ENCODE measurements at regions not wholly inside any gene's neighbourhood (a gene's known extent, or its start where the extent isn't known, plus 50 kb on each side); places are given as distances from the start of the nearest gene placed in this dataset.
"Not testable (repeated sequence)": the region's sequence is repeated elsewhere in the genome, so short reads cannot be mapped to it uniquely, and the experiment has no call there.

GRCh38 chr3:147333098-147333497 lies 73.2 kb downstream of the ZIC4 start:
- DNase-seq (ENCODE audit: low spot score), result no peak

- DNase-seq (ENCODE audit: low spot score), result no peak
Measured at GRCh38 chr3:147328711-147329110, 77.6 kb downstream of the ZIC4 start.

- DNase-seq (ENCODE audit: low spot score), result no peak
Measured at GRCh38 chr3:147324356-147324755, 82.0 kb downstream of the ZIC4 start.

GRCh38 chr3:147318900-147319299 lies 87.4 kb downstream of the ZIC4 start:
- DNase-seq (ENCODE audit: low spot score), result no peak

GRCh38 chr3:147317080-147317479 lies 89.3 kb downstream of the ZIC4 start:
- not testable (repeated sequence) for DNase-seq (ENCODE audit: low spot score)

GRCh38 chr3:147313513-147313912 lies 92.8 kb downstream of the ZIC4 start:
- no peak for DNase-seq (ENCODE audit: low spot score)

GRCh38 chr3:147312786-147313280 lies 93.5 kb downstream of the ZIC4 start:
- DNase-seq (ENCODE audit: low spot score), result no peak

- DNase-seq (ENCODE audit: low spot score), result no peak
Measured at GRCh38 chr3:147311716-147312115, 94.6 kb downstream of the ZIC4 start.

GRCh38 chr3:147305533-147306250 lies 100.7 kb downstream of the ZIC4 start:
- DNase-seq (ENCODE audit: low spot score), result no peak

GRCh38 chr3:147304756-147305155 lies 101.6 kb downstream of the ZIC4 start:
- no peak for DNase-seq (ENCODE audit: low spot score)

GRCh38 chr3:147301781-147302180 lies 104.6 kb downstream of the ZIC4 start:
- no peak for DNase-seq (ENCODE audit: low spot score)

GRCh38 chr3:147299656-147300055 lies 106.7 kb downstream of the ZIC4 start:
- DNase-seq (ENCODE audit: low spot score), result no peak

GRCh38 chr3:147298511-147298982 lies 107.8 kb downstream of the ZIC4 start:
- DNase-seq (ENCODE audit: low spot score), result no peak

GRCh38 chr3:147297761-147298350 lies 108.5 kb downstream of the ZIC4 start:
- no peak for DNase-seq (ENCODE audit: low spot score)

GRCh38 chr3:147287370-147287769 lies 119.0 kb downstream of the ZIC4 start:
- DNase-seq (ENCODE audit: low spot score), result not testable (repeated sequence)

GRCh38 chr3:147269907-147270306 lies 136.4 kb downstream of the ZIC4 start:
- DNase-seq (ENCODE audit: low spot score), result no peak

GRCh38 chr3:147267434-147267833 lies 138.9 kb downstream of the ZIC4 start:
- DNase-seq (ENCODE audit: low spot score), result no peak

- no peak for DNase-seq (ENCODE audit: low spot score)
Measured at GRCh38 chr3:147257944-147258343, 148.4 kb downstream of the ZIC4 start.

- DNase-seq (ENCODE audit: low spot score), result no peak
Measured at GRCh38 chr3:147256739-147257138, 149.6 kb downstream of the ZIC4 start.

GRCh38 chr3:147246906-147247305 lies 159.4 kb downstream of the ZIC4 start:
- DNase-seq (ENCODE audit: low spot score), result no peak

GRCh38 chr3:147245638-147246037 lies 160.7 kb downstream of the ZIC4 start:
- not testable (repeated sequence) for DNase-seq (ENCODE audit: low spot score)

- not testable (repeated sequence) for DNase-seq (ENCODE audit: low spot score)
Measured at GRCh38 chr3:147245022-147245421, 161.3 kb downstream of the ZIC4 start.

- no peak for DNase-seq (ENCODE audit: low spot score)
Measured at GRCh38 chr3:147244397-147244796, 161.9 kb downstream of the ZIC4 start.

- DNase-seq (ENCODE audit: low spot score), result no peak
Measured at GRCh38 chr3:147240581-147240980, 165.8 kb downstream of the ZIC4 start.

Data from putamen (tissue), 1 donor.